AG09319 (cell line): ENCODE measurements at regions not wholly inside any gene's neighbourhood (a gene's known extent, or its start where the extent isn't known, plus 50 kb on each side); places are given as distances from the start of the nearest gene placed in this dataset.

Source experiments
- DNase-seq: peaks from one replicate; pipeline ENCODE4 v3.0.0-alpha.2; 2010; ENCODE audit warnings: low read depth; ENCODE audit errors: extremely low read depth
- TF ChIP-seq, protein P1 (sequence below): IDR thresholded peaks from 2 replicates; pipeline ENCODE4 v1.5.1; 2011; ENCODE audit warnings: low read depth, mild to moderate bottlenecking, inconsistent platforms, low read length, moderate library complexity

DNA sequence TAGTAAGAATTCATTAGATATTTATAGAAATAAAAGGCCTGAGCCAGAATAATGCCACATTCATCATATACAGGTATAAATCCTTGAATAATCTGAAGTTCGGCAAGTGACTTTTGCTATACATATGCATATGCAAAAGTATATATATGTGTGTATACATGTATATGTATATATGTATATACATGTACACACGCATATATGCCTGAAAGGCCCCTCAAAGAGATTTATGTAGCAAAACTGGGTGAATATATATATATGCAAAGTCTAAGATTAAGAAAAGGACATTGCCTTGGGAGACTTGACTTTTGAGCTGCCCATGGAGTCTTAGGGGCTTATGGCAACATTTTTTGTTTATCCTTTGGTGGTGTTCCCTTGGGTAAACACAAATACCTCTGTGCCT lies 231.4 kb downstream of the BMP2 start:
- TF ChIP-seq, protein P1, sequence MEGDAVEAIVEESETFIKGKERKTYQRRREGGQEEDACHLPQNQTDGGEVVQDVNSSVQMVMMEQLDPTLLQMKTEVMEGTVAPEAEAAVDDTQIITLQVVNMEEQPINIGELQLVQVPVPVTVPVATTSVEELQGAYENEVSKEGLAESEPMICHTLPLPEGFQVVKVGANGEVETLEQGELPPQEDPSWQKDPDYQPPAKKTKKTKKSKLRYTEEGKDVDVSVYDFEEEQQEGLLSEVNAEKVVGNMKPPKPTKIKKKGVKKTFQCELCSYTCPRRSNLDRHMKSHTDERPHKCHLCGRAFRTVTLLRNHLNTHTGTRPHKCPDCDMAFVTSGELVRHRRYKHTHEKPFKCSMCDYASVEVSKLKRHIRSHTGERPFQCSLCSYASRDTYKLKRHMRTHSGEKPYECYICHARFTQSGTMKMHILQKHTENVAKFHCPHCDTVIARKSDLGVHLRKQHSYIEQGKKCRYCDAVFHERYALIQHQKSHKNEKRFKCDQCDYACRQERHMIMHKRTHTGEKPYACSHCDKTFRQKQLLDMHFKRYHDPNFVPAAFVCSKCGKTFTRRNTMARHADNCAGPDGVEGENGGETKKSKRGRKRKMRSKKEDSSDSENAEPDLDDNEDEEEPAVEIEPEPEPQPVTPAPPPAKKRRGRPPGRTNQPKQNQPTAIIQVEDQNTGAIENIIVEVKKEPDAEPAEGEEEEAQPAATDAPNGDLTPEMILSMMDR, result no peak

DNA sequence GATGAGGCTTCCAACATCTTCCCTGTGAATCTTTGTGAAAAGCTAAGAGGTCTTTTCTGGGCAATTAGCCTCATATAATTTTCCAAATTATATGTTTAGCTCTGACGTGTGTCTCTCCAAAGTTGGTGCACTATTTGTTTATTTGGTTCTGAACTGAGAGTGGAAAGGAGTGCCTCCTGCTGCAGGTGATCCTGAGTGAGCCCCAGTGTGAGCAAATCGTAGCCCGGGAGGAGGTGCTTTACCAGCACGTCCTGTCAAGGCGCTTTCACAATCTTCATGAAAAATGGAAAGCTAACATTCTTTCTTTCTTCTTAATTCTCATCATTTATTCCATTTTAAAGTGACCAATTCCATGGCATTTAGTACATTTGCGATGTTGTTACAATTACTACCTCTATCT lies 231.9 kb downstream of the BMP2 start:
- DNase-seq, result no peak
- TF ChIP-seq, protein P1, result no peak

More for the DNA sequence above, 231.4 kb downstream of the BMP2 start:
- no peak for DNase-seq

DNA sequence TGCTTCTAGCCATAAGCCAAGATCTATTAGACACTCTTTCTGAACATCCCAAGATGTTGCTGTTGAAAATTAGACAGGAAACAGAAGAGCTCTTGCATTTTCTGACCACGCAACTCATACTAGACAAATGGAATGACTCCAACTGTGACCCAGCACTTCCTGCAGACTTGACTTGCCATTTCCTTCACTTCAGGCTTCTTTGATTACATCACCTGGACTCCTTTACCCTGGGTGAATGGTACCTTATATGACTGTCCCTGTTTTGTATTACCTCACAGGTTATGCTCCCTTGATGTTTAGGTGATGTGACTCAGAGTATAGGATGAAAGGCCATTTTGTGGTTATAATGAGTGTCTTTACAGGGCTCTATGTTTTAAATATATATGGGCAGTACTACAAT lies 236.1 kb downstream of the BMP2 start:
- TF ChIP-seq, protein P1, result no peak
- DNase-seq, result no peak

DNA sequence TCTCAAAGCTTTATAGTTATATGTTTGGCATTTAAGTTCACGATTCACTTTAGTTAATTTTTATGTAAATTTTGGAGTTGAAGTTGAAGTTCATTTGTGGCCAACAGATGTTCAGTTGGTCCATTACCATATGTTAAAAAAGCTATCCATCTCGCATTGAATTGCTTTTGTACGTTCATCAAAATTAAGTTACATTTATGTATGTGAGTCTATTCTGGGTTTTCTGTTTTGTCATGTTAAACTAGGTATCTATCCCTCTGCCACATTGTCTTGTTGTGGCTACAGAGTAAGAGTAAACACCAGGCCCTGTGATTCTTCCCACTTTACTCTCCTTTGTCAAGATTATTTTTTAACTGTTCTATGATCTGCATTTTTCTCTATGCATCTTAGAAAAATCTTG lies 237.3 kb downstream of the BMP2 start:
- TF ChIP-seq, protein P1, result no peak
- DNase-seq, result no peak

DNA sequence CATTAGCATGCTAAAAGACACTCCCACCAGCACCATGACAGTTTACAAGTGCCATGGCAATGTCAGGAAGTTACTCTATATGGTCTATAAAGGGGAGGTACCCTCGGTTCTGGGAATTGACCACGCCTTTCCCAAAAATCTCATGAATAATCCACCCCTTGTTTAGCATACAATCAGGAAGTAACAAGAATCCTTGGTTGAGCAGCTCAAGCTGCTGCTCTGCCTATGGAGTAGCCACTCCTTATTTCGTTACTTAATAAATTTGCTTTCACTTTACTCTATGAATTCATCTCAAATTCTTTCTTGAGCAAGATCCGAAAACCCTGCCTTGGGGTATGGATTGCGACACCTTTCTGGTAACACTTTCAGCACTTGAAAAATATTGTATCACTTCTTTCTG lies 243.0 kb downstream of the BMP2 start:
- no peak for DNase-seq
- TF ChIP-seq, protein P1, result no peak

DNA sequence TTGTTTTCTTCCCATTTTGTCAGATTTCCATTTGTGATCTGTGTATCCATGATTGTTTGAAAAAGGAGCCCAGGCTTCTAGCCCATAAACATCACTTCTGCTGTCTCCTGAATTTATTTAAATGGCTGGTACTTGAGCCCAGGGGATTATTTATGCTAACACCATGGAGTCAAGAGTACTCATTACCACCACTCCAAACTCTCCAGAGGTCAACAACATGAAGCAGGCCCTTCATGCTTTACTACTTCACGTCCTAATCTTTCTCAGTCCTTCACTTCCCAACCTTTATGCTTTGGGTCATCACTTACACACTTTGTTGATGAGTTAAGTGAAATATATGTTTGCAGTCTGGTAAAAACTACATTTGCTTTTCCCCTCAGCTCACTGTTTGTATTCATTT lies 247.8 kb downstream of the BMP2 start:
- TF ChIP-seq, protein P1, result no peak

DNA sequence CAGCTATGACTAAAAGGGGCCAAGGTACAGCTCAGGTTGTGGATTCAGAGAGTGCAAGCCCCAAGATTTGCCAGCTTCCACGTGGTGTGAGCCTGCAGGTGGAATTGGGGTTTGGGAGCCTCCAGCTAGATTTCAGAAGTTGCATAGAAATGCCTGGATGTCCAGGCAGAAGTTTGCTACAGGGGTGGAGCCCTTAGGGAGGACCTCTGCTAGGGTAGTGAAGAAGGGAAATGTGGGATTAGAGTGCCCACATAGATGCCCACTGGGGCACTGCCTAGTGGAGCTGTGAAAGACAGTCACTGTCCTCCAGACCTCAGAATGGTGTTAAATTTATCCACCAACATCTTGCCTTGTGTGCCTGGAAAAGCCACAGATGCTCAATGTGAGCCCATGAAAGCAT lies 255.1 kb downstream of the BMP2 start:
- TF ChIP-seq, protein P1, result no peak
- no peak for DNase-seq

More for the DNA sequence above, 247.8 kb downstream of the BMP2 start:
- no peak for DNase-seq
